ENCODE measurements at regions not wholly inside any gene's neighbourhood (a gene's known extent, or its start where the extent isn't known, plus 50 kb on each side); places are given as distances from the start of the nearest gene placed in this dataset.

- H3K36me3 Mint-ChIP-seq: no peaks in the 10 kb centered on the region
- DNase-seq (ENCODE audit: low spot score) (no peak), ATAC-seq (no peak)
- no peaks in the 10 kb centered on the region for H3K27me3 Mint-ChIP-seq (ENCODE audit: low read depth)
- no peaks in the 10 kb centered on the region for H3K9me3 Mint-ChIP-seq
- TF ChIP-seq MAX (CRISPR knock-in tag; IDR thresholded peaks at IDR 0.05) (no peak), ZBTB43 (CRISPR knock-in tag; IDR thresholded peaks at IDR 0.05) (no peak), USF1 (CRISPR knock-in tag; IDR thresholded peaks at IDR 0.05) (no peak), JAZF1 (CRISPR knock-in tag; IDR thresholded peaks at IDR 0.05) (no peak), SMAD3 (CRISPR knock-in tag; IDR thresholded peaks at IDR 0.05; ENCODE audit: borderline replicate concordance) (no peak), NFYB (CRISPR knock-in tag; conservative IDR thresholded peaks at IDR 0.05; ENCODE audit: low read depth) (no peak), GABPB1 (CRISPR knock-in tag; IDR thresholded peaks at IDR 0.05) (no peak), ZBTB21 (CRISPR knock-in tag; IDR thresholded peaks at IDR 0.05; ENCODE audit: borderline replicate concordance) (no peak), ZNF671 (CRISPR knock-in tag; IDR thresholded peaks at IDR 0.05) (no peak), ARID4B (CRISPR knock-in tag; IDR thresholded peaks at IDR 0.05; ENCODE audit: borderline replicate concordance) (no peak), PRDM15 (CRISPR knock-in tag; IDR thresholded peaks at IDR 0.05) (no peak), FOXP1 (CRISPR knock-in tag; IDR thresholded peaks at IDR 0.05; ENCODE audit: borderline replicate concordance) (no peak), ZNF425 (CRISPR knock-in tag; conservative IDR thresholded peaks at IDR 0.05) (no peak), PREB (CRISPR knock-in tag; IDR thresholded peaks at IDR 0.05; ENCODE audit: borderline replicate concordance) (no peak), MYBL2 (CRISPR knock-in tag; IDR thresholded peaks at IDR 0.05) (no peak), JUN (CRISPR knock-in tag; IDR thresholded peaks at IDR 0.05) (no peak), EMX1 (CRISPR knock-in tag; IDR thresholded peaks at IDR 0.05) (no peak), SP1 (CRISPR knock-in tag; conservative IDR thresholded peaks at IDR 0.05) (no peak), ZNF232 (CRISPR knock-in tag; IDR thresholded peaks at IDR 0.05) (no peak), ZSCAN18 (CRISPR knock-in tag; IDR thresholded peaks at IDR 0.05) (no peak)
- CTCF ChIA-PET: no interaction called here
- H3K4me1 Mint-ChIP-seq: peaks cover 37% of the 10 kb centered on the region
- no peak overlapping the region for H3K27ac Mint-ChIP-seq
- H3K4me3 Mint-ChIP-seq: no peak overlapping the region
- POLR2A ChIA-PET: no interaction called here
Observed at GRCh38 chr4:126445596-126445995, 1130.8 kb downstream of the FAT4 start.
